ENCODE measurements at regions not wholly inside any gene's neighbourhood (a gene's known extent, or its start where the extent isn't known, plus 50 kb on each side); places are given as distances from the start of the nearest gene placed in this dataset.

GRCh38 chr12:89155826-89156225 is 196.5 kb downstream of the DUSP6 start:
- TF ChIP-seq CTCF (IDR thresholded peaks at IDR 0.05) (no peak), POLR2A (IDR thresholded peaks at IDR 0.05) (no peak)
